AG04450 (cell line): ENCODE measurements at regions not wholly inside any gene's neighbourhood (a gene's known extent, or its start where the extent isn't known, plus 50 kb on each side); places are given as distances from the start of the nearest gene placed in this dataset.

Source experiments
- CTCF ChIA-PET: fragments of 300-600, 350-600 bp; formaldehyde crosslinking; extraction: SDS; loops from one replicate; lab custom pipeline; 2022; ENCODE audit warnings: antibody characterized with exemption, inconsistent platforms; lab: Charles Lee
- POLR2A ChIA-PET: fragments of 350-600 bp; formaldehyde crosslinking; extraction: SDS; loops from one replicate; lab custom pipeline; 2021; ENCODE audit warnings: antibody characterized with exemption, inconsistent platforms; lab: Yijun Ruan, JAX
- DNase-seq: peaks from one replicate; pipeline ENCODE4 v3.0.0-alpha.2; 2011; ENCODE audit warnings: low read depth, low spot score
- H3K27ac ChIP-seq: one replicate; pipeline ENCODE4 v1.5.1; 2012; ENCODE audit warnings: low read depth, low read length, control low read depth
- H3K27me3 ChIP-seq: one replicate; pipeline ENCODE4 v1.6.0; 2012; ENCODE audit warnings: low read length; ENCODE audit not compliant: control insufficient read depth, insufficient read depth
- H3K4me3 ChIP-seq: 2 replicates; pipeline ENCODE4 v1.5.1; 2011; ENCODE audit warnings: mild to moderate bottlenecking, low read depth, low read length, control low read depth
- H3K9me3 ChIP-seq: 2 replicates; pipeline ENCODE4 v1.5.1; 2012; ENCODE audit warnings: low read length; ENCODE audit not compliant: control insufficient read depth, insufficient read depth
- TF ChIP-seq, protein P1 (sequence below): IDR thresholded peaks from 2 replicates; pipeline ENCODE4 v1.5.1; 2011; ENCODE audit warnings: low read depth, low read length, control low read depth, inconsistent platforms

- CTCF ChIA-PET, result no interaction called here
- TF ChIP-seq, protein P1, sequence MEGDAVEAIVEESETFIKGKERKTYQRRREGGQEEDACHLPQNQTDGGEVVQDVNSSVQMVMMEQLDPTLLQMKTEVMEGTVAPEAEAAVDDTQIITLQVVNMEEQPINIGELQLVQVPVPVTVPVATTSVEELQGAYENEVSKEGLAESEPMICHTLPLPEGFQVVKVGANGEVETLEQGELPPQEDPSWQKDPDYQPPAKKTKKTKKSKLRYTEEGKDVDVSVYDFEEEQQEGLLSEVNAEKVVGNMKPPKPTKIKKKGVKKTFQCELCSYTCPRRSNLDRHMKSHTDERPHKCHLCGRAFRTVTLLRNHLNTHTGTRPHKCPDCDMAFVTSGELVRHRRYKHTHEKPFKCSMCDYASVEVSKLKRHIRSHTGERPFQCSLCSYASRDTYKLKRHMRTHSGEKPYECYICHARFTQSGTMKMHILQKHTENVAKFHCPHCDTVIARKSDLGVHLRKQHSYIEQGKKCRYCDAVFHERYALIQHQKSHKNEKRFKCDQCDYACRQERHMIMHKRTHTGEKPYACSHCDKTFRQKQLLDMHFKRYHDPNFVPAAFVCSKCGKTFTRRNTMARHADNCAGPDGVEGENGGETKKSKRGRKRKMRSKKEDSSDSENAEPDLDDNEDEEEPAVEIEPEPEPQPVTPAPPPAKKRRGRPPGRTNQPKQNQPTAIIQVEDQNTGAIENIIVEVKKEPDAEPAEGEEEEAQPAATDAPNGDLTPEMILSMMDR, result no peak
- Histone ChIP-seq H3K9me3 (no peaks in the 10 kb centered on the region; the same call in 1 of the 2 replicates), H3K27me3 (no peaks in the 10 kb centered on the region), H3K27ac (no peak overlapping the region), H3K4me3 (no peak overlapping the region)
- no peak for DNase-seq
- POLR2A ChIA-PET, result no interaction called here
Observed at GRCh38 chr20:4554346-4554745, 131.9 kb upstream of the PRNP start.

GRCh38 chr20:4552075-4552640 lies 134.1 kb upstream of the PRNP start:
- no peak overlapping the region for H3K4me3 ChIP-seq
- peaks cover 4% of the 10 kb centered on the region; the same call in 1 of the 2 replicates for H3K9me3 ChIP-seq
- DNase-seq, result no peak
- ChIA-PET POLR2A (no interaction called here), CTCF (interaction anchor here (1.1 kb wide), 1 partner anchor 444 kb away, joined by 3 read pairs; no protein-coding TSS in a partner anchor)
- TF ChIP-seq, protein P1, result no peak
- H3K27me3 ChIP-seq, result no peaks in the 10 kb centered on the region
- no peak overlapping the region for H3K27ac ChIP-seq

- POLR2A ChIA-PET, result no interaction called here
- no peak for DNase-seq
- H3K27ac ChIP-seq, result no peak overlapping the region
Observed at GRCh38 chr20:4550740-4551139, 135.5 kb upstream of the PRNP start.

GRCh38 chr20:4549711-4550259 lies 136.5 kb upstream of the PRNP start:
- no peak overlapping the region for H3K27ac ChIP-seq
- TF ChIP-seq, protein P1, result no peak
- CTCF ChIA-PET, result no interaction called here
- H3K9me3 ChIP-seq, result peaks cover 4% of the 10 kb centered on the region; the same call in 1 of the 2 replicates
- no peak for DNase-seq
- H3K27me3 ChIP-seq, result no peaks in the 10 kb centered on the region
- POLR2A ChIA-PET, result no interaction called here
- no peak overlapping the region for H3K4me3 ChIP-seq

More at GRCh38 chr20:4550740-4551139, 135.5 kb upstream of the PRNP start:
- no peak overlapping the region for H3K4me3 ChIP-seq
- H3K9me3 ChIP-seq, result peaks cover 4% of the 10 kb centered on the region; the same call in 1 of the 2 replicates
- no peaks in the 10 kb centered on the region for H3K27me3 ChIP-seq
- TF ChIP-seq, protein P1, result no peak
- CTCF ChIA-PET, result no interaction called here

- H3K4me3 ChIP-seq, result no peak overlapping the region
- POLR2A ChIA-PET, result no interaction called here
- peaks cover 4% of the 10 kb centered on the region; the same call in 1 of the 2 replicates for H3K9me3 ChIP-seq
- H3K27ac ChIP-seq, result no peak overlapping the region
- TF ChIP-seq, protein P1, result no peak
- CTCF ChIA-PET, result no interaction called here
- no peak for DNase-seq
- no peaks in the 10 kb centered on the region for H3K27me3 ChIP-seq
Observed at GRCh38 chr20:4548552-4548951, 137.7 kb upstream of the PRNP start.
